Loucy (cell line): ENCODE measurements at regions not wholly inside any gene's neighbourhood (a gene's known extent, or its start where the extent isn't known, plus 50 kb on each side); places are given as distances from the start of the nearest gene placed in this dataset.
A peak's percentile ranks its signal among the peaks of the same experiment; 100 is the strongest.

ENCODE experiments used
- H2AFZ ChIP-seq: fragments of 200-600 bp; sonication (generic); 2 replicates; pipeline ENCODE4 v1.6.0; 2016; ENCODE audit warnings: antibody characterized with exemption, mild to moderate bottlenecking, low read length, moderate library complexity
- H3F3A ChIP-seq: fragments of 200-600 bp; 2 replicates; pipeline ENCODE4 v1.6.0; 2016; ENCODE audit warnings: antibody characterized with exemption, low read depth, mild to moderate bottlenecking
- H3K27me3 ChIP-seq: fragments of 200-600 bp; sonication (generic); 2 replicates; pipeline ENCODE4 v1.6.1; 2014; ENCODE audit warnings: low read length, mild to moderate bottlenecking; ENCODE audit not compliant: insufficient read depth, poor library complexity, severe bottlenecking
- H3K36me3 ChIP-seq: fragments of 200-600 bp; sonication (generic); 2 replicates; pipeline ENCODE4 v1.6.1; 2016; ENCODE audit warnings: low read length; ENCODE audit not compliant: insufficient read depth
- H3K4me1 ChIP-seq: fragments of 200-600 bp; sonication (generic); 2 replicates; pipeline ENCODE4 v1.5.1; 2014; ENCODE audit warnings: low read length, mild to moderate bottlenecking; ENCODE audit not compliant: insufficient read depth, poor library complexity, severe bottlenecking
- H3K4me2 ChIP-seq: fragments of 200-600 bp; sonication (generic); 2 replicates; pipeline ENCODE4 v1.6.0; 2014; ENCODE audit warnings: antibody characterized with exemption, low read length, low read depth, mild to moderate bottlenecking; ENCODE audit not compliant: poor library complexity, severe bottlenecking
- H3K4me3 ChIP-seq: fragments of 200-600 bp; sonication (generic); 2 replicates; pipeline ENCODE4 v1.5.1; 2014; ENCODE audit warnings: low read length, mild to moderate bottlenecking, mixed read lengths; ENCODE audit not compliant: poor library complexity, severe bottlenecking
- H3K79me2 ChIP-seq: fragments of 200-600 bp; sonication (generic); 2 replicates; pipeline ENCODE4 v1.6.1; 2014; ENCODE audit warnings: low read length; ENCODE audit not compliant: insufficient read depth
- H3K9ac ChIP-seq: fragments of 200-600 bp; sonication (generic); 2 replicates; pipeline ENCODE4 v1.6.0; 2014; ENCODE audit warnings: mild to moderate bottlenecking, low read depth, low read length, moderate library complexity; ENCODE audit not compliant: poor library complexity, severe bottlenecking
- H3K9me2 ChIP-seq: fragments of 200-600 bp; sonication (generic); replicated peaks from 2 replicates; pipeline ENCODE4 v1.6.1; 2016; ENCODE audit warnings: low read depth, low read length, mixed read lengths
- H3K9me3 ChIP-seq: fragments of 200-600 bp; sonication (generic); 2 replicates; pipeline ENCODE4 v1.6.1; 2014; ENCODE audit warnings: mild to moderate bottlenecking, antibody characterized with exemption, low read length, low read depth; ENCODE audit not compliant: insufficient read depth
- H4K20me1 ChIP-seq: fragments of 200-600 bp; sonication (generic); 2 replicates; pipeline ENCODE4 v1.6.0; 2014; ENCODE audit warnings: antibody characterized with exemption, low read length, mild to moderate bottlenecking; ENCODE audit not compliant: insufficient read depth, poor library complexity, severe bottlenecking
- EZH2phosphoT487 ChIP-seq: fragments of 200-600 bp; IDR thresholded peaks from 2 replicates; pipeline ENCODE4 v1.6.1; 2018; ENCODE audit warnings: antibody characterized with exemption, mild to moderate bottlenecking, moderate library complexity, borderline replicate concordance
- TF ChIP-seq, protein P1 (sequence below): fragments of 200-600 bp; sonication (generic); conservative IDR thresholded peaks from 2 replicates; pipeline ENCODE4 v1.5.1; 2014; ENCODE audit warnings: mild to moderate bottlenecking, antibody characterized with exemption, low read length

DNA sequence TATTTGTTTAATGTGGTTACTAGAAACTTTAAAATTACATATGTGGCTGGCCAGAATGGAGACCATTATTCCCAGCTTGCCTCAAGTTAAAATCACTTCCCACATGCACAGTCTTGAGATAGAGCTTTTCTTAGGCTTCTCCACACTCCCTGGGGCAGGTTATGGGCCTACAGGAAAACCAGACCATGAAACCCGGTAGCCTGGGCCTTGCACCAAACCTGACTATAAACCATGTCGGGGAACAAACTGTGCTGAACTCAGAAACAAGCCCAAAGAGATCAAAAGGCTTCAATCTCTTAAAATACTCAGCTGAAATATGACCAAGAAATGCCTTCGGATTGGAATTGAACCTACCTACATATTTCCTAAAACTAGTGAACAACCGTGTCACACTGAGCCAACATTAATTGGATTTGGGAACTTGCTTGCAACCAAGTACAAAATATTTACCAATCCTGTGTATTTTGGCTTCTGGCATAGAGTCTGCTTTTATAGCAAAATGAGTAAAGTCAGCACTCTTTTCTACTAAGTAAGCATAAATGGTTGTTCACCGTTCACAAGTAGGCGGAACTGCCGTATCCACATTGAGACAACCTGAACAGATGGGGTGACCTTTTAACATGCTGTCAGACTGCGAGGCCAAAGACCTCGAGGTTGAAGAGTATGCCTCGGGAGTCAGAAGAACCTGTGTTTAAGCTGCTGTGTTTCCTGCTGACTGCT is 199.5 kb downstream of the FAM76B start:
- no peaks in the 10 kb centered on the region for H3K36me3 ChIP-seq
- no peaks in the 10 kb centered on the region for H4K20me1 ChIP-seq
- no peak overlapping the region for H2AFZ ChIP-seq
- no peak overlapping the region for H3K4me2 ChIP-seq
- TF ChIP-seq, protein P1, sequence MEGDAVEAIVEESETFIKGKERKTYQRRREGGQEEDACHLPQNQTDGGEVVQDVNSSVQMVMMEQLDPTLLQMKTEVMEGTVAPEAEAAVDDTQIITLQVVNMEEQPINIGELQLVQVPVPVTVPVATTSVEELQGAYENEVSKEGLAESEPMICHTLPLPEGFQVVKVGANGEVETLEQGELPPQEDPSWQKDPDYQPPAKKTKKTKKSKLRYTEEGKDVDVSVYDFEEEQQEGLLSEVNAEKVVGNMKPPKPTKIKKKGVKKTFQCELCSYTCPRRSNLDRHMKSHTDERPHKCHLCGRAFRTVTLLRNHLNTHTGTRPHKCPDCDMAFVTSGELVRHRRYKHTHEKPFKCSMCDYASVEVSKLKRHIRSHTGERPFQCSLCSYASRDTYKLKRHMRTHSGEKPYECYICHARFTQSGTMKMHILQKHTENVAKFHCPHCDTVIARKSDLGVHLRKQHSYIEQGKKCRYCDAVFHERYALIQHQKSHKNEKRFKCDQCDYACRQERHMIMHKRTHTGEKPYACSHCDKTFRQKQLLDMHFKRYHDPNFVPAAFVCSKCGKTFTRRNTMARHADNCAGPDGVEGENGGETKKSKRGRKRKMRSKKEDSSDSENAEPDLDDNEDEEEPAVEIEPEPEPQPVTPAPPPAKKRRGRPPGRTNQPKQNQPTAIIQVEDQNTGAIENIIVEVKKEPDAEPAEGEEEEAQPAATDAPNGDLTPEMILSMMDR = no peak
- no peak for TF ChIP-seq EZH2phosphoT487
- H3K4me1 ChIP-seq = no peaks in the 10 kb centered on the region
- no peak overlapping the region for H3K9ac ChIP-seq
- H3K4me3 ChIP-seq = no peak overlapping the region
- H3K9me3 ChIP-seq = no peaks in the 10 kb centered on the region
- H3K9me2 ChIP-seq = no peaks in the 10 kb centered on the region
- H3K27me3 ChIP-seq = no peaks in the 10 kb centered on the region
- H3F3A ChIP-seq = no peaks in the 10 kb centered on the region
- H3K79me2 ChIP-seq = no peaks in the 10 kb centered on the region

- no peaks in the 10 kb centered on the region for H3F3A ChIP-seq
- TF ChIP-seq, protein P1 = no peak
- TF ChIP-seq EZH2phosphoT487 = no peak
- no peaks in the 10 kb centered on the region for H4K20me1 ChIP-seq
- H3K4me3 ChIP-seq = no peak overlapping the region
- no peak overlapping the region for H3K4me2 ChIP-seq
- no peaks in the 10 kb centered on the region for H3K27me3 ChIP-seq
- H3K9ac ChIP-seq = no peak overlapping the region
- H3K4me1 ChIP-seq = no peaks in the 10 kb centered on the region
- no peak overlapping the region for H2AFZ ChIP-seq
- no peaks in the 10 kb centered on the region for H3K9me2 ChIP-seq
- no peaks in the 10 kb centered on the region for H3K9me3 ChIP-seq
- no peaks in the 10 kb centered on the region for H3K36me3 ChIP-seq
- H3K79me2 ChIP-seq = no peaks in the 10 kb centered on the region
Observed at GRCh38 chr11:95588821-95589220, 200.8 kb downstream of the FAM76B start.

GRCh38 chr11:95586661-95587060 is 202.9 kb downstream of the FAM76B start:
- TF ChIP-seq EZH2phosphoT487 = no peak
- TF ChIP-seq, protein P1 = no peak
- H3K79me2 ChIP-seq = no peaks in the 10 kb centered on the region
- H3K9ac ChIP-seq = no peak overlapping the region
- H3F3A ChIP-seq = no peaks in the 10 kb centered on the region
- no peaks in the 10 kb centered on the region for H3K36me3 ChIP-seq
- no peak overlapping the region for H3K4me2 ChIP-seq
- H3K4me3 ChIP-seq = no peak overlapping the region
- no peaks in the 10 kb centered on the region for H3K9me3 ChIP-seq
- no peaks in the 10 kb centered on the region for H4K20me1 ChIP-seq
- peak overlapping the region; percentile 35; the same call in 1 of the 2 replicates for H2AFZ ChIP-seq
- no peaks in the 10 kb centered on the region for H3K4me1 ChIP-seq
- H3K9me2 ChIP-seq = no peaks in the 10 kb centered on the region
- H3K27me3 ChIP-seq = no peaks in the 10 kb centered on the region
